CD4-positive, CD25-positive, alpha-beta regulatory T cell (primary cell): ENCODE measurements at regions not wholly inside any gene's neighbourhood (a gene's known extent, or its start where the extent isn't known, plus 50 kb on each side); places are given as distances from the start of the nearest gene placed in this dataset.
"Not testable (repeated sequence)": the region's sequence is repeated elsewhere in the genome, so short reads cannot be mapped to it uniquely, and the experiment has no call there.

ENCODE experiments used
- ATAC-seq, 2 donors: fragments of 150-1000 bp; cut with Tn5 transposase; one replicate each; pipeline ENCODE4 v1.10.0; 2021; ENCODE audit warnings: low read depth in 2 of 2, moderate number of reproducible peaks in 2 of 2, moderate library complexity in 1 of 2
- DNase-seq, 3 donors: peaks; one replicate each; pipeline versions ENCODE4 v3.0.0 to v3.0.0-alpha.2; 2012 to 2022; ENCODE audit warnings: mixed read lengths in 1 of 3
- H3K27ac ChIP-seq: one replicate; pipeline ENCODE4 v1.7.0; 2013; ENCODE audit warnings: mild to moderate bottlenecking, low read length; ENCODE audit not compliant: insufficient read depth, poor library complexity, severe bottlenecking
- H3K27me3 ChIP-seq: one replicate; pipeline ENCODE4 v1.7.0; 2013; ENCODE audit warnings: low read length; ENCODE audit not compliant: control insufficient read depth, insufficient read depth
- H3K36me3 ChIP-seq: one replicate; pipeline ENCODE4 v1.7.0; 2013; ENCODE audit warnings: mild to moderate bottlenecking, low read length, moderate library complexity; ENCODE audit not compliant: control insufficient read depth, insufficient read depth
- H3K4me1 ChIP-seq: 2 replicates; pipeline ENCODE4 v1.7.0; 2013; ENCODE audit warnings: mild to moderate bottlenecking, low read length; ENCODE audit not compliant: insufficient read depth, control insufficient read depth, poor library complexity, severe bottlenecking
- H3K4me3 ChIP-seq: one replicate; pipeline ENCODE4 v1.7.0; 2013; ENCODE audit warnings: low read depth, mild to moderate bottlenecking, low read length, moderate library complexity
- H3K9me3 ChIP-seq, 2 experiments: 1 replicate in 1 of 2; 2 replicates in 1 of 2; pipeline ENCODE4 v1.7.0; 2013; ENCODE audit warnings: low read length in 2 of 2, mild to moderate bottlenecking in 1 of 2, moderate library complexity in 1 of 2; ENCODE audit not compliant: control insufficient read depth in 2 of 2
- H3K27ac Mint-ChIP-seq, 3 donors: one replicate each; pipeline ENCODE4 v1.8.0; 2020 to 2022; ENCODE audit warnings: mild to moderate bottlenecking in 3 of 3, mixed read lengths in 3 of 3, moderate library complexity in 2 of 3
- H3K27me3 Mint-ChIP-seq: one replicate; pipeline ENCODE4 v1.8.0; 2022; ENCODE audit warnings: mild to moderate bottlenecking, mixed read lengths
- H3K36me3 Mint-ChIP-seq: one replicate; pipeline ENCODE4 v1.8.0; 2020; ENCODE audit warnings: mixed read lengths
- H3K4me1 Mint-ChIP-seq, 4 donors: one replicate each; pipeline ENCODE4 v1.8.0; 2020 to 2022; ENCODE audit warnings: mixed read lengths in 4 of 4, mild to moderate bottlenecking in 1 of 4
- H3K4me3 Mint-ChIP-seq, 4 donors: one replicate each; pipeline ENCODE4 v1.8.0; 2020 to 2022; ENCODE audit warnings: mild to moderate bottlenecking in 4 of 4, mixed read lengths in 4 of 4, moderate library complexity in 3 of 4
- H3K9me3 Mint-ChIP-seq, 7 donors: one replicate each; pipeline ENCODE4 v1.8.0; 2020 to 2022; ENCODE audit warnings: mixed read lengths in 7 of 7, mild to moderate bottlenecking in 3 of 7, moderate library complexity in 2 of 7

- not testable (repeated sequence) for H3K9me3 ChIP-seq, H3K4me1 Mint-ChIP-seq, DNase-seq, H3K4me3 Mint-ChIP-seq, H3K4me1 ChIP-seq, H3K27ac Mint-ChIP-seq, H3K27me3 Mint-ChIP-seq, H3K27ac ChIP-seq, H3K9me3 Mint-ChIP-seq, H3K36me3 Mint-ChIP-seq, H3K36me3 ChIP-seq, ATAC-seq, H3K4me3 ChIP-seq, H3K27me3 ChIP-seq
Measured at GRCh38 chr7:9728014-9728657, 1245.5 kb upstream of the PHF14 start.

GRCh38 chr7:9752033-9752432, 1221.6 kb upstream of the PHF14 start:
- Histone ChIP-seq H3K27ac (no peak overlapping the region), H3K4me1 (no peaks in the 10 kb centered on the region), H3K36me3 (no peaks in the 10 kb centered on the region), H3K9me3 (peaks cover 0 to 6% of the 10 kb centered on the region in 2 experiments), H3K27me3 (no peaks in the 10 kb centered on the region), H3K4me3 (no peak overlapping the region)
- Mint-ChIP-seq H3K27me3 (no peaks in the 10 kb centered on the region), H3K4me1 (no peaks in the 10 kb centered on the region), H3K36me3 (no peaks in the 10 kb centered on the region), H3K9me3 (peaks cover 2 to 32% (median 14%) of the 10 kb centered on the region in 7 donors), H3K27ac (no peak overlapping the region), H3K4me3 (no peak overlapping the region)
- DNase-seq (no peak), ATAC-seq (no peak)

GRCh38 chr7:9761224-9761623, 1212.4 kb upstream of the PHF14 start:
- ATAC-seq (no peak), DNase-seq (no peak)
- H3K4me1 Mint-ChIP-seq = no peaks in the 10 kb centered on the region
- H3K27ac ChIP-seq = no peak overlapping the region
- no peak overlapping the region for H3K27ac Mint-ChIP-seq
- no peaks in the 10 kb centered on the region for H3K36me3 Mint-ChIP-seq
- H3K27me3 Mint-ChIP-seq = no peaks in the 10 kb centered on the region
- H3K36me3 ChIP-seq = no peaks in the 10 kb centered on the region
- H3K4me3 Mint-ChIP-seq = no peak overlapping the region
- H3K4me3 ChIP-seq = no peak overlapping the region
- peaks cover 0 to 4% of the 10 kb centered on the region in 2 experiments for H3K9me3 ChIP-seq
- H3K27me3 ChIP-seq = no peaks in the 10 kb centered on the region
- H3K4me1 ChIP-seq = no peaks in the 10 kb centered on the region
- peaks cover 0 to 7% (median under 1%) of the 10 kb centered on the region in 7 donors for H3K9me3 Mint-ChIP-seq

GRCh38 chr7:9776900-9777299, 1196.8 kb upstream of the PHF14 start:
- DNase-seq (no peak), ATAC-seq (no peak)
- no peak overlapping the region for H3K4me3 ChIP-seq
- no peaks in the 10 kb centered on the region for H3K27me3 ChIP-seq
- H3K27ac Mint-ChIP-seq = no peak overlapping the region
- H3K4me1 ChIP-seq = no peaks in the 10 kb centered on the region
- no peaks in the 10 kb centered on the region for H3K27me3 Mint-ChIP-seq
- H3K9me3 ChIP-seq = peaks cover 0 to 7% of the 10 kb centered on the region in 2 experiments
- no peak overlapping the region for H3K4me3 Mint-ChIP-seq
- H3K9me3 Mint-ChIP-seq = peaks cover 0 to 20% (median 6%) of the 10 kb centered on the region in 7 donors
- no peak overlapping the region for H3K27ac ChIP-seq
- H3K4me1 Mint-ChIP-seq = no peaks in the 10 kb centered on the region
- H3K36me3 Mint-ChIP-seq = no peaks in the 10 kb centered on the region
- H3K36me3 ChIP-seq = no peaks in the 10 kb centered on the region

GRCh38 chr7:9778367-9778766, 1195.3 kb upstream of the PHF14 start:
- peaks cover 0 to 7% of the 10 kb centered on the region in 2 experiments for H3K9me3 ChIP-seq
- no peak overlapping the region for H3K4me3 Mint-ChIP-seq
- H3K4me1 ChIP-seq = no peaks in the 10 kb centered on the region
- H3K9me3 Mint-ChIP-seq = peaks cover 3 to 19% (median 4%) of the 10 kb centered on the region in 7 donors
- no peaks in the 10 kb centered on the region for H3K27me3 Mint-ChIP-seq
- H3K36me3 Mint-ChIP-seq = no peaks in the 10 kb centered on the region
- no peak for DNase-seq
- H3K4me1 Mint-ChIP-seq = no peaks in the 10 kb centered on the region
- ATAC-seq = no peak
- no peaks in the 10 kb centered on the region for H3K27me3 ChIP-seq
- H3K27ac Mint-ChIP-seq = no peak overlapping the region
- no peak overlapping the region for H3K27ac ChIP-seq
- H3K36me3 ChIP-seq = no peaks in the 10 kb centered on the region
- no peak overlapping the region for H3K4me3 ChIP-seq

GRCh38 chr7:9781710-9782109, 1192.0 kb upstream of the PHF14 start:
- Mint-ChIP-seq H3K4me1 (no peaks in the 10 kb centered on the region), H3K36me3 (no peaks in the 10 kb centered on the region), H3K27ac (no peak overlapping the region), H3K9me3 (peaks cover 2 to 22% (median 7%) of the 10 kb centered on the region in 7 donors), H3K27me3 (no peaks in the 10 kb centered on the region), H3K4me3 (no peak overlapping the region)
- Histone ChIP-seq H3K9me3 (peaks cover 0 to 7% of the 10 kb centered on the region in 2 experiments), H3K27me3 (no peaks in the 10 kb centered on the region), H3K27ac (no peak overlapping the region), H3K4me3 (no peak overlapping the region), H3K4me1 (no peaks in the 10 kb centered on the region), H3K36me3 (no peaks in the 10 kb centered on the region)
- no peak for ATAC-seq
- DNase-seq = no peak

- no peaks in the 10 kb centered on the region for H3K27me3 ChIP-seq
- no peak overlapping the region for H3K27ac ChIP-seq
- Mint-ChIP-seq H3K9me3 (peaks cover 2 to 16% (median 6%) of the 10 kb centered on the region in 7 donors), H3K4me3 (no peak overlapping the region), H3K27ac (no peak overlapping the region), H3K36me3 (no peaks in the 10 kb centered on the region), H3K4me1 (no peaks in the 10 kb centered on the region), H3K27me3 (no peaks in the 10 kb centered on the region)
- no peaks in the 10 kb centered on the region for H3K4me1 ChIP-seq
- peaks cover 0 to 7% of the 10 kb centered on the region in 2 experiments for H3K9me3 ChIP-seq
- no peaks in the 10 kb centered on the region for H3K36me3 ChIP-seq
- ATAC-seq (no peak), DNase-seq (no peak)
- no peak overlapping the region for H3K4me3 ChIP-seq
Measured at GRCh38 chr7:9782275-9782674, 1191.4 kb upstream of the PHF14 start.

GRCh38 chr7:9785211-9785610, 1188.5 kb upstream of the PHF14 start:
- Histone ChIP-seq H3K27ac (no peak overlapping the region), H3K4me3 (no peak overlapping the region), H3K36me3 (no peaks in the 10 kb centered on the region), H3K4me1 (no peaks in the 10 kb centered on the region), H3K9me3 (no peaks in the 10 kb centered on the region), H3K27me3 (no peaks in the 10 kb centered on the region)
- no peaks in the 10 kb centered on the region for H3K4me1 Mint-ChIP-seq
- no peaks in the 10 kb centered on the region for H3K27me3 Mint-ChIP-seq
- peaks cover 4 to 24% (median 8%) of the 10 kb centered on the region in 7 donors for H3K9me3 Mint-ChIP-seq
- no peaks in the 10 kb centered on the region for H3K36me3 Mint-ChIP-seq
- H3K4me3 Mint-ChIP-seq = no peak overlapping the region
- no peak for DNase-seq
- no peak overlapping the region for H3K27ac Mint-ChIP-seq
- ATAC-seq = no peak
